ENCODE measurements at regions not wholly inside any gene's neighbourhood (a gene's known extent, or its start where the extent isn't known, plus 50 kb on each side); places are given as distances from the start of the nearest gene placed in this dataset.

DNA sequence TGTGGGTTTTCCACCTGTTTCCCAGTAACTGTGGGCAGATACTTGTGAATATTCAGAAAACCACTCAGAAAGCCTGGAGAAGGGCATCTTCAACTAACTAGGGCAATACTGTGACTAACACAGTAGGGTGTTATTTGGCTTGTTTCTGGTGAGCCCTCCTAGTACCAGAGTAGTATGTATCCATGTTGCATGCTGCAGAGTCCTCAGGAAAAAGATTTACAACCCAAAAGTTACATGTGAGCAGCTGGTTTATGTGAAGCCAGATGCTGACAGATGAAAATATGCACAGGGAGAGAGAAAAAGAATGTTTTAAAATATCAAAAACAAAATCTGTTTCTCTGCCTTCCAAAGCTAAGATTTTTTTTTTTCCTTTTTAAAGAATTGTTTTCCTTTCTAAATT, 333.2 kb upstream of the UBE2E3 start:
- H3K27ac ChIP-seq: no peak overlapping the region
- no peaks in the 10 kb centered on the region for H3K27me3 ChIP-seq
- no peaks in the 10 kb centered on the region for H3K4me1 ChIP-seq
- H3K36me3 ChIP-seq: no peaks in the 10 kb centered on the region
- intact Hi-C loops (cut with DNase I): no loop called here
- no peak overlapping the region for H3K4me3 ChIP-seq (replicated peaks in 1 of 3)
- H3K9me3 ChIP-seq: no peaks in the 10 kb centered on the region
- no peak for DNase-seq
- TF ChIP-seq POLR2A (IDR thresholded peaks at IDR 0.05): no peak
- TF ChIP-seq, protein P1, sequence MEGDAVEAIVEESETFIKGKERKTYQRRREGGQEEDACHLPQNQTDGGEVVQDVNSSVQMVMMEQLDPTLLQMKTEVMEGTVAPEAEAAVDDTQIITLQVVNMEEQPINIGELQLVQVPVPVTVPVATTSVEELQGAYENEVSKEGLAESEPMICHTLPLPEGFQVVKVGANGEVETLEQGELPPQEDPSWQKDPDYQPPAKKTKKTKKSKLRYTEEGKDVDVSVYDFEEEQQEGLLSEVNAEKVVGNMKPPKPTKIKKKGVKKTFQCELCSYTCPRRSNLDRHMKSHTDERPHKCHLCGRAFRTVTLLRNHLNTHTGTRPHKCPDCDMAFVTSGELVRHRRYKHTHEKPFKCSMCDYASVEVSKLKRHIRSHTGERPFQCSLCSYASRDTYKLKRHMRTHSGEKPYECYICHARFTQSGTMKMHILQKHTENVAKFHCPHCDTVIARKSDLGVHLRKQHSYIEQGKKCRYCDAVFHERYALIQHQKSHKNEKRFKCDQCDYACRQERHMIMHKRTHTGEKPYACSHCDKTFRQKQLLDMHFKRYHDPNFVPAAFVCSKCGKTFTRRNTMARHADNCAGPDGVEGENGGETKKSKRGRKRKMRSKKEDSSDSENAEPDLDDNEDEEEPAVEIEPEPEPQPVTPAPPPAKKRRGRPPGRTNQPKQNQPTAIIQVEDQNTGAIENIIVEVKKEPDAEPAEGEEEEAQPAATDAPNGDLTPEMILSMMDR (IDR thresholded peaks at IDR 0.05): no peak

DNA sequence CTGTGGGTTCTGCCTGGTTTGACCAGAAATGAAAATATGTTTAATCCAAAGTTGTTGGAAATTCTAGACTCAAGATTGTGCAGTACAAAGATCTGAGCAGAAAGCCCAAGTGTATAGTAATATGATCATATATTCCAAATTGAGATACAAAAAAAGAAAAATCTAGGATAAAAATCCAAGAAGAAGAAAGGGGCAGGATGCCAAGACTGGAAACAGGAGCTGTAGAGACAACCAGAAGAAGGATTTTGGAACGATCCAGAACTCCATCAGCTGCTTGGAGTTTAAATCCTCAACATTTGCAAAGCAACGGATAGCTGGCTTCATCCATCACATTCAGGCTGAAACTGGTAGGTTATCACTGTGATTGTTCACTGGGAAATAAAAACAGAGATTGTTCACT, 333.6 kb upstream of the UBE2E3 start:
- intact Hi-C loops (cut with DNase I): no loop called here
- H3K27ac ChIP-seq: no peak overlapping the region
- TF ChIP-seq, protein P1 (IDR thresholded peaks at IDR 0.05): no peak
- no peak for TF ChIP-seq POLR2A (IDR thresholded peaks at IDR 0.05)
- H3K9me3 ChIP-seq: no peaks in the 10 kb centered on the region
- no peaks in the 10 kb centered on the region for H3K4me1 ChIP-seq
- H3K27me3 ChIP-seq: no peaks in the 10 kb centered on the region
- 65 to 70% methylated on average over 2 of the region's 2 CpGs for WGBS, 2 donors
- H3K36me3 ChIP-seq: no peaks in the 10 kb centered on the region
- no peak overlapping the region for H3K4me3 ChIP-seq (replicated peaks in 1 of 3)
- DNase-seq: no peak

- no peak overlapping the region for H3K4me3 ChIP-seq (replicated peaks in 1 of 3)
- 56 to 61% methylated on average over 2 of the region's 2 CpGs for WGBS, 2 donors
- no peaks in the 10 kb centered on the region for H3K27me3 ChIP-seq
- TF ChIP-seq, protein P1 (IDR thresholded peaks at IDR 0.05): no peak
- no peak for TF ChIP-seq POLR2A (IDR thresholded peaks at IDR 0.05)
- intact Hi-C loops (cut with DNase I): no loop called here
- H3K4me1 ChIP-seq: no peaks in the 10 kb centered on the region
- DNase-seq: no peak
- H3K36me3 ChIP-seq: no peaks in the 10 kb centered on the region
- no peaks in the 10 kb centered on the region for H3K9me3 ChIP-seq
- no peak overlapping the region for H3K27ac ChIP-seq
Measured at GRCh38 chr2:180644709-180645108, 335.7 kb upstream of the UBE2E3 start.

GRCh38 chr2:180630756-180631155, 349.6 kb upstream of the UBE2E3 start:
- no peaks in the 10 kb centered on the region for H3K4me1 ChIP-seq
- TF ChIP-seq POLR2A (IDR thresholded peaks at IDR 0.05): no peak
- TF ChIP-seq, protein P1 (IDR thresholded peaks at IDR 0.05): no peak
- no peaks in the 10 kb centered on the region for H3K9me3 ChIP-seq
- H3K36me3 ChIP-seq: no peaks in the 10 kb centered on the region
- no peaks in the 10 kb centered on the region for H3K27me3 ChIP-seq
- no peak for DNase-seq
- 94% methylated on average over 2 of the region's 2 CpGs for WGBS, 2 donors
- no peak overlapping the region for H3K4me3 ChIP-seq (replicated peaks in 1 of 3)
- no peak overlapping the region for H3K27ac ChIP-seq
- intact Hi-C loops (cut with DNase I): no loop called here

DNA sequence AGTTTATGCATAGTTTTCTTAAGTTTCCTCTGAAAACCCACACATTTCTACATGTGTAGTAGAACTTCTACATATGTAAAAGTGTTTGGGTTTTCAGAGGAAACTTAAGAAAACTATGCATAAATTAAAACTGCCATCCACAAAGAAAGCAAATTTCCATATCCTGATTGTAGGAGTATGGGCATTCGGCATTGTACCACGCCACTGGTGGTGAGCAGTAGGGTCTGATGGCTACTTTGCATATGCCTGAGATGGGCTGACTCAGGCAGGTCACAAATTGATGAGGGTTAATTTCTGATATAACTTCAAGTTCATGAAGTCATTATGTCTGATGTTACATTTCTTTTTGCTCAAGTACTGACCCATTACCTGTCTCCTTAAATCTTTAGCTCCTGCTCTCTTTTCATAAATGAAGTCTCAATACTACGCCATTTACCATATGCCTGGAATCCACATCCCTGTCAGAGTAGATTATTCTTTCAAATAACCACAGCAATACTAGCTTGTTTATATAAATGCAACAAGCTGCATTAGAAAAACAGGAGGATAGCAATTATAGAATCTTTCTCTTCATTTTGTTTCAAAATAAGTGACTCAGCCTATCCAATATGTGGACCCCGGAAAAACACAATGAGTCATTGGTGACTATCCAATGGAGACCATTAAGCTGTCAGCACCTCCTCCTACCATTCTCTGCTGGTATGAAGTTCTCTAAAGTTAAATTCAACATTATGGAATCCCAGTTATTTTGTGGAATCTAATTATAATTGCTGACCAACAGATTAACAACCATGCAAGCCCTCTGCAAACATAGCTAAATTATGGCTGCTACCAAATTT, 355.2 kb upstream of the UBE2E3 start:
- WGBS, 2 donors: 93 to 95% methylated on average over 4 of the region's 4 CpGs
- Histone ChIP-seq H3K4me3 (replicated peaks in 1 of 3) (no peak overlapping the region), H3K27me3 (no peaks in the 10 kb centered on the region), H3K4me1 (no peaks in the 10 kb centered on the region), H3K27ac (no peak overlapping the region), H3K9me3 (no peaks in the 10 kb centered on the region), H3K36me3 (no peaks in the 10 kb centered on the region)
- intact Hi-C loops (cut with DNase I): no loop called here
- no peak for TF ChIP-seq POLR2A (IDR thresholded peaks at IDR 0.05)
- no peak for DNase-seq
